ENCODE measurements at regions not wholly inside any gene's neighbourhood (a gene's known extent, or its start where the extent isn't known, plus 50 kb on each side); places are given as distances from the start of the nearest gene placed in this dataset.

GRCh38 chr1:79614106-79614505 lies 607.6 kb upstream of the ADGRL4 start:
- no peaks in the 10 kb centered on the region for H3K36me3 Mint-ChIP-seq (ENCODE audit: low read depth)
- H3K9me3 Mint-ChIP-seq: no peaks in the 10 kb centered on the region
- peaks cover 2% of the 10 kb centered on the region; the same call in 1 of the 2 replicates for H3K27me3 Mint-ChIP-seq (ENCODE audit: insufficient read depth)
- H3K4me1 Mint-ChIP-seq (ENCODE audit: low read depth): no peaks in the 10 kb centered on the region; the same call in 1 of the 2 replicates
- no peak overlapping the region; the same call in 1 of the 2 replicates for H3K27ac Mint-ChIP-seq
- no peak for DNase-seq
- TF ChIP-seq CTCF (IDR thresholded peaks at IDR 0.05): no peak
- H3K4me3 Mint-ChIP-seq: no peak overlapping the region

- H3K27me3 Mint-ChIP-seq (ENCODE audit: insufficient read depth): no peaks in the 10 kb centered on the region; the same call in 1 of the 2 replicates
- no peaks in the 10 kb centered on the region for H3K36me3 Mint-ChIP-seq (ENCODE audit: low read depth)
- DNase-seq: no peak
- no peak overlapping the region for H3K4me3 Mint-ChIP-seq
- no peak for TF ChIP-seq CTCF (IDR thresholded peaks at IDR 0.05)
- H3K4me1 Mint-ChIP-seq (ENCODE audit: low read depth): no peaks in the 10 kb centered on the region; the same call in 1 of the 2 replicates
- no peaks in the 10 kb centered on the region for H3K9me3 Mint-ChIP-seq
- H3K27ac Mint-ChIP-seq: no peak overlapping the region
Measured at GRCh38 chr1:79613046-79613445, 606.5 kb upstream of the ADGRL4 start.

- TF ChIP-seq CTCF (IDR thresholded peaks at IDR 0.05): no peak
- H3K4me3 Mint-ChIP-seq: no peak overlapping the region
Measured at GRCh38 chr1:79604490-79605198, 598.1 kb upstream of the ADGRL4 start.

GRCh38 chr1:79603843-79604242 lies 597.3 kb upstream of the ADGRL4 start:
- TF ChIP-seq CTCF (IDR thresholded peaks at IDR 0.05): no peak
- no peaks in the 10 kb centered on the region for H3K9me3 Mint-ChIP-seq
- no peak overlapping the region; the same call in 1 of the 2 replicates for H3K4me3 Mint-ChIP-seq
- peaks cover 13% of the 10 kb centered on the region; the same call in 1 of the 2 replicates for H3K4me1 Mint-ChIP-seq (ENCODE audit: low read depth)
- peak; percentile 59 for DNase-seq
- H3K27me3 Mint-ChIP-seq (ENCODE audit: insufficient read depth): no peaks in the 10 kb centered on the region; the same call in 1 of the 2 replicates
- H3K27ac Mint-ChIP-seq: peak overlapping the region; percentile 0; the same call in 1 of the 2 replicates
- no peaks in the 10 kb centered on the region for H3K36me3 Mint-ChIP-seq (ENCODE audit: low read depth)

More at GRCh38 chr1:79604490-79605198, 598.1 kb upstream of the ADGRL4 start:
- H3K36me3 Mint-ChIP-seq (ENCODE audit: low read depth): no peaks in the 10 kb centered on the region
- DNase-seq: no peak
- H3K27me3 Mint-ChIP-seq (ENCODE audit: insufficient read depth): no peaks in the 10 kb centered on the region; the same call in 1 of the 2 replicates
- H3K27ac Mint-ChIP-seq: no peak overlapping the region
- H3K4me1 Mint-ChIP-seq (ENCODE audit: low read depth): peaks cover 13% of the 10 kb centered on the region; the same call in 1 of the 2 replicates
- no peaks in the 10 kb centered on the region for H3K9me3 Mint-ChIP-seq

GRCh38 chr1:79599257-79599656 lies 592.7 kb upstream of the ADGRL4 start:
- Mint-ChIP-seq H3K36me3 (ENCODE audit: low read depth) (no peaks in the 10 kb centered on the region), H3K27me3 (ENCODE audit: insufficient read depth) (no peaks in the 10 kb centered on the region), H3K9me3 (no peaks in the 10 kb centered on the region), H3K27ac (no peak overlapping the region), H3K4me1 (ENCODE audit: low read depth) (peaks cover 10% of the 10 kb centered on the region; the same call in 1 of the 2 replicates), H3K4me3 (no peak overlapping the region)
- TF ChIP-seq CTCF (IDR thresholded peaks at IDR 0.05): no peak
- no peak for DNase-seq

Data from HFFc6 (cell line).